OCI-LY1 (cell line): ENCODE measurements at regions not wholly inside any gene's neighbourhood (a gene's known extent, or its start where the extent isn't known, plus 50 kb on each side); places are given as distances from the start of the nearest gene placed in this dataset.

ENCODE experiments used
- H2AFZ ChIP-seq: fragments of 200-600 bp; sonication (generic), shearing (Covaris generic); 2 replicates; pipeline ENCODE4 v1.6.0; 2014; ENCODE audit warnings: antibody characterized with exemption, mild to moderate bottlenecking, low read length
- H3F3A ChIP-seq: fragments of 200-600 bp; sonication (generic), shearing (Covaris generic); 2 replicates; pipeline ENCODE4 v1.6.0; 2014; ENCODE audit warnings: mild to moderate bottlenecking, antibody characterized with exemption, low read length, moderate library complexity; ENCODE audit not compliant: insufficient read depth
- H3K27ac ChIP-seq: fragments of 200-600 bp; sonication (generic); 2 replicates; pipeline ENCODE4 v1.5.1; 2014; ENCODE audit warnings: low read length, mixed run types, mild to moderate bottlenecking, low read depth; ENCODE audit not compliant: poor library complexity, severe bottlenecking
- H3K27me3 ChIP-seq: fragments of 200-600 bp; sonication (generic); 2 replicates; pipeline ENCODE4 v1.6.0; 2014; ENCODE audit warnings: antibody characterized with exemption, mild to moderate bottlenecking, low read length, moderate library complexity; ENCODE audit not compliant: insufficient read depth
- H3K36me3 ChIP-seq: fragments of 200-600 bp; sonication (generic); 2 replicates; pipeline ENCODE4 v1.6.1; 2014; ENCODE audit warnings: mild to moderate bottlenecking, antibody characterized with exemption, low read length, moderate library complexity, mixed read lengths; ENCODE audit not compliant: insufficient read depth
- H3K4me1 ChIP-seq: fragments of 200-600 bp; sonication (generic); 2 replicates; pipeline ENCODE4 v1.5.1; 2014; ENCODE audit warnings: mild to moderate bottlenecking, low read length, moderate library complexity; ENCODE audit not compliant: insufficient read depth, severe bottlenecking
- H3K4me2 ChIP-seq: fragments of 200-600 bp; sonication (generic), shearing (Covaris generic); 2 replicates; pipeline ENCODE4 v1.6.1; 2014; ENCODE audit warnings: low read length
- H3K4me3 ChIP-seq: fragments of 200-600 bp; sonication (generic); 2 replicates; pipeline ENCODE4 v1.5.1; 2014; ENCODE audit warnings: low read length, low read depth, mild to moderate bottlenecking, mixed read lengths; ENCODE audit not compliant: poor library complexity, severe bottlenecking
- H3K79me2 ChIP-seq: fragments of 200-600 bp; shearing (Covaris generic); 2 replicates; pipeline ENCODE4 v1.6.1; 2016; ENCODE audit warnings: mixed run types, low read length, mixed read lengths; ENCODE audit not compliant: insufficient read depth
- H3K9ac ChIP-seq: fragments of 200-600 bp; sonication (generic), shearing (Covaris generic); 2 replicates; pipeline ENCODE4 v1.6.1; 2014; ENCODE audit warnings: mild to moderate bottlenecking, low read length, mixed read lengths
- H3K9me2 ChIP-seq: fragments of 200-600 bp; sonication (generic), shearing (Covaris generic); 2 replicates; pipeline ENCODE4 v1.6.1; 2014; ENCODE audit warnings: low read depth, mild to moderate bottlenecking, low read length, mixed read lengths
- H3K9me3 ChIP-seq: fragments of 200-600 bp; shearing (Covaris generic); 2 replicates; pipeline ENCODE4 v1.6.1; 2014; ENCODE audit warnings: low read length, mixed read lengths
- H4K20me1 ChIP-seq: fragments of 200-600 bp; sonication (generic), shearing (Covaris generic); 2 replicates; pipeline ENCODE4 v1.6.0; 2016; ENCODE audit warnings: mild to moderate bottlenecking, low read length; ENCODE audit not compliant: insufficient read depth
- CTCF ChIP-seq: fragments of 200-600 bp; sonication (generic), shearing (Covaris generic); IDR thresholded peaks from 2 replicates; pipeline ENCODE4 v1.5.1; 2017; ENCODE audit warnings: mild to moderate bottlenecking, antibody characterized with exemption, low read length, moderate library complexity, mixed read lengths
- EZH2 ChIP-seq: fragments of 200-600 bp; sonication (generic), shearing (Covaris generic); IDR thresholded peaks from 2 replicates; pipeline ENCODE4 v1.8.0; 2017; ENCODE audit warnings: borderline replicate concordance, mixed run types, mild to moderate bottlenecking, antibody characterized with exemption, low read length, moderate library complexity, mixed read lengths

- no peaks in the 10 kb centered on the region for H3K36me3 ChIP-seq
- H3K4me3 ChIP-seq, result no peak overlapping the region
- H2AFZ ChIP-seq, result no peak overlapping the region
- H3F3A ChIP-seq, result no peaks in the 10 kb centered on the region
- TF ChIP-seq EZH2 (no peak), CTCF (no peak)
- no peaks in the 10 kb centered on the region for H3K9me3 ChIP-seq
- no peaks in the 10 kb centered on the region for H3K79me2 ChIP-seq
- no peaks in the 10 kb centered on the region for H4K20me1 ChIP-seq
- no peak overlapping the region for H3K9ac ChIP-seq
- no peaks in the 10 kb centered on the region for H3K27me3 ChIP-seq
- H3K4me1 ChIP-seq, result no peaks in the 10 kb centered on the region
- no peak overlapping the region for H3K4me2 ChIP-seq
- H3K9me2 ChIP-seq, result no peaks in the 10 kb centered on the region
- no peak overlapping the region for H3K27ac ChIP-seq
Observed at GRCh38 chr12:31214626-31215517, 111.1 kb downstream of the SINHCAF start.

- H3K9me2 ChIP-seq, result no peaks in the 10 kb centered on the region
- H3K4me2 ChIP-seq, result no peak overlapping the region
- no peaks in the 10 kb centered on the region for H3K4me1 ChIP-seq
- H3K79me2 ChIP-seq, result no peaks in the 10 kb centered on the region
- no peak overlapping the region for H3K4me3 ChIP-seq
- H3K27me3 ChIP-seq, result no peaks in the 10 kb centered on the region
- no peaks in the 10 kb centered on the region for H3F3A ChIP-seq
- no peak overlapping the region for H3K9ac ChIP-seq
- no peaks in the 10 kb centered on the region for H4K20me1 ChIP-seq
- no peak overlapping the region for H2AFZ ChIP-seq
- TF ChIP-seq CTCF (no peak), EZH2 (no peak)
- no peaks in the 10 kb centered on the region for H3K9me3 ChIP-seq
- no peaks in the 10 kb centered on the region for H3K36me3 ChIP-seq
- H3K27ac ChIP-seq, result no peak overlapping the region
Observed at GRCh38 chr12:31215518-31216232, 110.3 kb downstream of the SINHCAF start.

GRCh38 chr12:31216479-31216878, 109.5 kb downstream of the SINHCAF start:
- H3K9me2 ChIP-seq, result no peaks in the 10 kb centered on the region

More at GRCh38 chr12:31216479-31216878, 109.5 kb downstream of the SINHCAF start:
- Histone ChIP-seq H3K27ac (no peak overlapping the region), H3K9me3 (no peaks in the 10 kb centered on the region), H3K27me3 (no peaks in the 10 kb centered on the region), H2AFZ (no peak overlapping the region), H3K36me3 (no peaks in the 10 kb centered on the region), H3K79me2 (no peaks in the 10 kb centered on the region), H3F3A (no peaks in the 10 kb centered on the region), H3K9ac (no peak overlapping the region), H3K4me1 (no peaks in the 10 kb centered on the region), H3K4me2 (no peak overlapping the region), H4K20me1 (no peaks in the 10 kb centered on the region), H3K4me3 (no peak overlapping the region)
- no peak for TF ChIP-seq EZH2
- TF ChIP-seq CTCF, result no peak
